Lung microvascular endothelial cell (primary cell): ENCODE measurements at regions not wholly inside any gene's neighbourhood (a gene's known extent, or its start where the extent isn't known, plus 50 kb on each side); places are given as distances from the start of the nearest gene placed in this dataset.

Experiments used
- DNase-seq, 2 donors: peaks; one replicate each; pipeline versions ENCODE4 v3.0.0 to v3.0.0-alpha.2; 2010; ENCODE audit warnings: low read depth in 2 of 2

DNA sequence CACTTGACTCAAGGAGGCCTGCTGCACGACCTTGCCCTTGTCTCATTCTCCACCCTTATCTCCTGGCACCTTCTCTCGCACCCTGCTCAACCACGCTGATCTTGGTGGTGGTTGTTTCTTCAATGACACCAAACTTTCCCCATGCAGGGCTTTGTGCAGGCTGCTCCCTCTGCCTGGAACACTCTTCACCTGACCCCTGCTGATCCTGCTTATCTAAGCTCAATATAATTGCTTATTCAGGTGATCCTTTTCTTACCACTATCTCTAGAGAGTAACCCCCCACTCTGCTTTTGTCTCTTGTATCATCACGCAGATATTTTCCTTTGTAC is 604.4 kb downstream of the BUD13 start:
- DNase-seq, result no peak

DNA sequence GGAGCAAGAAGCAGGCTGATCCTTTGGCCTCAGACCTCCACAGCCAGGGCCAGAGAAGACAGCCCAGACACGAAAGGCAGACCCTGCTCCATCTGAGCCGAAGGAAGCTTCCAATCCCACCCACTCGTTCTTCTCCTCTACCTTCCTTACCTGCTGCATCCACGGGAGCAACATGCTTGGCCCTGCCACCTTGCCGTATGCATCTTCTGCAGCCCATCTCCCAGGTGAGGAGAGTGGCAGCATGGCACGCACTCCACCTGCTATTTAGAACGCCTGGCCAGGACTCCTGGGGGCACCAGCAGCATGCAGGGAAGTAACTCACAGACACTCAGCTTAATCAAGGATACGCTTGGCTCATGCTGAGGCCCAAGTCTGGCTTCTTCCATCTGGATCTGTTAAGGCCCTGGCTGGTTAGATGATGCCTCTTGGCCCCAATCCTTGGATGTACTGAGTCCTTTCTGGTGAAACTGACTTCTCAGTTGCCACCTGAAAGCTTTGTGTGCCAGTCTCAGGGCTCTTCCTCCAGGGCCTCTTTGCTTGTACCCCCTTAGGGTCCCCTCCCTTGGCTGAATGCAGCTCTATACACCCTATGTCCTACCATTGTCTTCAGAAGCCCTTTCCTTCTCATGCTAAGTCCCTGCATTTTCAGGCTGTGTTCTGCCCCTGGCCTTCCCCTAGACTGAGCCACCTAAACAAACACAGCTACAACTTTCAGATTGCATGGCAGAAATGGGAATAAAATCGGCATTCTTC is 604.9 kb downstream of the BUD13 start:
- no peak for DNase-seq

- no peak for DNase-seq
These were observed 606.0 kb downstream of the BUD13 start for GRCh38 chr11:116166573-116167465.

DNA sequence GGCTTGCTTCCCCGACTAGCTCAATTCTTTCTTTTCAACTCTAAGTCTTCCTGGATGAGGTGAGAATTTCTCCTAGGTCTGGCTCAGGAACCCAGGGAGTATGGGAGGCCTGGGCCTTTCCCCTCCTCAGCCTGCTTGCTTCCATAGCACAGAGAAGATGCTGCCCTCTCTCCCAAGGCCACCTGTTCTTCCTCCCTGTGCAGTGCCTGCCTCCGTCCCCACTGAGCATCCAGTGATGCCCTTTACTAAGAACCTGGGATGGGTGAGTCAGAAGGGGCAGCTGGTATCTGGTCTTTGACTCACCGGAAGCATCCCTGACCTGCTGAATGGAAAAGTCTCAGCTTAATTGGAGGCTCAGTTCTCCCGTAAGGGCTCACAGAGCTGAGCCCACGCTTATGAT is 607.9 kb downstream of the BUD13 start:
- no peak for DNase-seq

DNA sequence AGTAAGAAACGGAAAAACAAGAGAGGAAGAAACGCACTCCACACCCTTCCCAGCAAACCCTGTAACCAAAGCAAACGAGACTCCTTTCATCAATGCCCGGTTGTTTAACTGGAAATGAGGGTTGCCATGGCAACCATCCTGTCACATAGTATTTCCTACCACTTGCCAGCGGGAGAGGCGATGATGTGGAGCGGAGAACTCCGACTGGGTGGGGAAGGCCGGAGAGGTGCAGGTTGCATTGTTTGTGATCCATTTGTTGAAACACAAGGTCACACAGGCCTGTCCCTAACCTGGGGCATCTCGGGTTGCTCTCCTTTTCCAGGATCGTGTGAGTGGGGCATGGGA is 609.9 kb downstream of the BUD13 start:
- DNase-seq, result peak; percentile 53 to 55

- no peak for DNase-seq
These were observed 610.5 kb downstream of the BUD13 start for GRCh38 chr11:116162086-116162885.

DNA sequence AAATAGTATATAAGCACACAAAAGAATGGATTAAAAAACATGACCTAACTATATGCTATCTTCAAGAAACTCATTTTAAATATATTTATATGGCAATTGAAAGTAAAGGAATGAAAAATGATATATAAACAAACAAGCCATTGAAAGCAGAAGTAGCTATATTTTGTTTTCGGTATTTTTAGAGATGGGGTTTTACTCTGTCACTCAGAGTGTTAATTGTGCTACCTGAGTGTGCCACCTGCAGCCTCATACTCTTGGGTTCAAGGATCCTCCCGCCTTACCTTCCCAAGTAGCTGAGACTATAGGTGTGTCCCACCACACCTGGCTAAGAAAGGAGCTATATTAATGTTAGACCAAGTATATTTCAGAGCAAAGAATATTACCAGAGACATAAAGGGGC is 624.1 kb downstream of the BUD13 start:
- DNase-seq, result no peak

- no peak for DNase-seq
These were observed 624.7 kb downstream of the BUD13 start for GRCh38 chr11:116148056-116148455.

GRCh38 chr11:116145187-116145865 is 627.5 kb downstream of the BUD13 start:
- DNase-seq, result no peak

DNA sequence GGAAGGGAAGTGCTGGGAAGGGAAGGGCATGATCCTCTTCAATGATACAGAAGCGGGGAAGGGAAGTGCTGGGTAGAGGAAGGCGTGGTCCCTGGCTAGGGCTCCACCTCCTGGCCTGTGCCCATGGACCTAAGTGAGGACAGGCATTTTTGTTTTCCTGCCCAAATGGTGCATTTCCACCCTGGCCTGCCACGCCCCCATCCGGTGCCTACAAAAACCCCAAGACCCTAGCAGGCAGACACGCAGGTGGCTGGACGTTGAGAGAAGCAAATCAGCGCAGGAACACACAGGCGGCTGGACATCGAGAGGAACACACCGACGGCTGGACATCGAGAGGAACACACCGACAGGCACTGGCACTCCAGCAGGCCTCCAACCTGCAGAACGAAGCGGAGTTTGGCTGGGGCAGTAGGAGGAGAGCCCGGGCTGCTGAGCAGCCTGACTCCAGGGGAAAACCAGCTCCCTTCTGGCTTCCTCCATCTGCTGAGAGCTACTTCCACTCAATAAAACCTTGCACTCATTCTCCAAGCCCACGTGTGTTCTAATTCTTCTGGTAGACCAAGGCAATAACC is 628.3 kb downstream of the BUD13 start:
- DNase-seq, result no peak

- DNase-seq, result no peak
These were observed 634.1 kb upstream of the CADM1 start for GRCh38 chr11:116138280-116138679.

- DNase-seq, result no peak
These were observed 633.5 kb upstream of the CADM1 start for GRCh38 chr11:116137753-116138152.

GRCh38 chr11:116136987-116137674 is 632.9 kb upstream of the CADM1 start:
- no peak for DNase-seq

DNA sequence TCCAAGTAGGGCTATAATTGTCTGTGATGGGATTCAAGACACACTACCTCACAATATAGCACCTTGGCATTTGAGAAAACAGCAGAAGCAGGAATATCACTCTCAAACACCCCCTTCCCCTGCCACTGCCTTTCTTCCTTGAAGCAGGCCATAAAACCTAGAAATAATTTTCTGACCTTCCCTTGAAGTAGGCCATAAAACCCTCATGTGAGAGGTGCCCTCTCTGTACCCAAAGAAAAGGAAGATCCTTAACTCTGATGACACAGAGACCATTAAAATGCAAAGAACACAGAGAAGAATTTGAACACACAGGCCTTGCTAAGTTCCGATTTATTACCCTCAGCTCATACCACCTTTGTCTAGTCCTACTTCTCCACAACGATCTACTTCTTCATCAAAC is 631.7 kb upstream of the CADM1 start:
- no peak for DNase-seq

DNA sequence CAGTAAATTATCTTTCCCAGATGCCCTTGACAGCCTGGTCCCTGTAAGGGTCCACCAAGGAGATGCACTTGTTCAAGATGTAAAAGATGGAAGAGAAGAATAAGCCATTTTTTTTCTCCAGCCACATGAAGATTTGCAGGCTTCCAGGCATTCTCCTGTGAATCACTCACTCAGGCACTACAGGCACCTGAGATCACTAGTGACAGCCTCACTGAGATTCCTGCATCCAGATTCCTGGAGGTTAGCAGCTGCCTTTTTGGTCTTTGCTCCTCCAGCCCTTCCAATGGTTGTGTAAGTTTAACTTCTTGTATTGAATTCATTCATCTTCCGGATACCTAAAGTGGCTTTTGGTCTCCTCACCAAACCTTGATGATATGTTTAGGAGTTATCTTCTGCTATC is 630.2 kb upstream of the CADM1 start:
- no peak for DNase-seq

DNA sequence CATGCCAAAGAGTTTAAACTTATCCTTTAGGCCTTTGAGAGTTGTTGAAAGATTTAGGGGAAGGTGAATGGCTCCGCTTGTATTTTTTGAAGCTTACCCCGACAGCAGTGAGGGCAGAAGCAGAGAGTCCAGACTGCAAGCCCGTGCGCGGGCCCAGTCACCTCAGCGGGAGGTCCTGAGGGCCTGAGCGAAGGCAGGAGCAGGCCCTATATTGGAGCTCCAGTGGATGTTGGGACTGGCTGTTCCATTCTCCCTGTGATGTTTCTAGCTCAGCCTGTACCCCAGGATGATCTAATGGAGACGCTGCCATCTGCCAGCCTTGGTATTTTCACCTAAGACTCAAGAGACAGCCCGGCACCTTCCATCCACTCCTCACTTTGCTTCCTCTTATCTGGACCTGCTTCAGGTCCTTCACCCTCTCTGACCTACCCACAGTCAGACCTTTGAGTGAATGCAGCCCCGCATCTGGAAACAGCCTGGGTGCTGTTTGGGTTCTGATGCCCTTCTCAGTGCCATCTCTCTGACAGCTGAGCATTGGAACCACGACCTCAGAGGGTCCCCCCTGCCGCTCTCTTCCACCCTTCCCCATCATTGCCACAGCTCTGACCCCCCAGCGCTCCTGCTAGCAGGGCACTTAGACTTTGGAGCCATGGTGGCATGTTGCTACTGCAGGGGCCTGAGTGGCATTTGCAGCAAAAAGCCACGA is 628.2 kb upstream of the CADM1 start:
- no peak for DNase-seq

GRCh38 chr11:116130122-116130521 is 625.9 kb upstream of the CADM1 start:
- DNase-seq, result no peak

DNA sequence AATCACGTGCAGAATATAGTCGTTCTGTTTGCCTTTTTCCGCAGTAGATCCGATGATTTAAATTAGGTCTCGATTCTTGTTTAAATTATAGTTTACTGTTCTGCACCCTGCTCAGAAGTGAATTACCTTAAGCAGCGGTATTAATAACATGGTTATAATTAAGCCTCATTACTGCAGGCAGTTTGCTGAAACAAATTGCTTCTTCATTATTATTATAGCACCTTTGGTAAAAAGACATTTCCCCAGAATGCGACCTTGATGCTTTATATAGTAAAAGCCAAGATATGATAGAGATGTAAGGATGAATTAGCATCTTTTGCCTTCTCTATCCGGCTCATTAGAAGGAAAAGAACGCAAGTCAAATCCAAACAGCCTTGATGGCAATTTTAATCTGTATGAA is 625.2 kb upstream of the CADM1 start:
- DNase-seq, result no peak

DNA sequence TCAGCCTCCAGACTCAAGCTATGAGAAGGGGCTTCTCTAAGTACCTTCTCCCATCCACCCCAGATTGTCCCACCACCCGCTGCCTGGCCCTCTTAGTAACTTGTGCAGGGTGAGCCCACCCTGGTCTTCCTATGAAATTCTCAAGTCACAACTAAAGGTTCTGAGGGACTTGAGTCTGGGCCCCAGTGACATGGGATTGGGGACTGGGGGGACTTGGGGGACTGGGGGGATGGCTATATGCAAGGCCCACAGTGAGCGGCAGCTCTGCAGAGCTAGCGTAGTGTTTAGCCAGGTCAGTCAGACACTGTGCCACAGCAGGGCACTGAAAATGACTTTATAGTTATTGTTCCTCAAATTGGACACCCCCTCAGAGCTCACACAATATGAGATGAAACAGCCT is 622.3 kb upstream of the CADM1 start:
- DNase-seq, result no peak
